ENCODE measurements at regions not wholly inside any gene's neighbourhood (a gene's known extent, or its start where the extent isn't known, plus 50 kb on each side); places are given as distances from the start of the nearest gene placed in this dataset.

DNA sequence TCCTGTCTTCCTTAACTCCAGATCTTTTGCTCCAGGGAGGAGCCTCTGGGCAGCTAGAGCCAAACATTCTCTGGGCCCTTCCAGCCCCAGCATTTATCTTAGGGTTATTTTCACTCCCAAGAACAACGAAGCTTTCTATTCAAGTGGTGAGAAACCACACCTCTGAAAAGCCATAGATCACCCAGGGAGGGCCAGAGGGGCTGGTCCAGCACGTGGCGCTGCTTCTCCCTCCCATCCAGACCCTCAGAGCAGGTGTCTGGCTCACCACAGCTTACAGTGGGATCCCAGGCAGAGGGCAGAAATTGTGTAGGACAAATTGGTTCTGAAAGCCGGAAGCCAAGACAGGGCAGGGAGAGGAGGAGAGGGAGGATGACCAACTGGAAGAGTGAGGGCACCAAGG is 74.0 kb upstream of the PKDCC start:
- H3K4me3 ChIP-seq (ENCODE audit: low read length), result no peak overlapping the region
- TF ChIP-seq CTCF (conservative IDR thresholded peaks at IDR 0.05; ENCODE audit: low read depth, low read length), result no peak
- no peak for DNase-seq (ENCODE audit: low read depth)

- no peak overlapping the region for H3K4me3 ChIP-seq (ENCODE audit: low read length)
- no peak for TF ChIP-seq CTCF (conservative IDR thresholded peaks at IDR 0.05; ENCODE audit: low read depth, low read length)
- no peak for DNase-seq (ENCODE audit: low read depth)
These were observed 66.4 kb upstream of the PKDCC start for GRCh38 chr2:41981417-41981816.

DNA sequence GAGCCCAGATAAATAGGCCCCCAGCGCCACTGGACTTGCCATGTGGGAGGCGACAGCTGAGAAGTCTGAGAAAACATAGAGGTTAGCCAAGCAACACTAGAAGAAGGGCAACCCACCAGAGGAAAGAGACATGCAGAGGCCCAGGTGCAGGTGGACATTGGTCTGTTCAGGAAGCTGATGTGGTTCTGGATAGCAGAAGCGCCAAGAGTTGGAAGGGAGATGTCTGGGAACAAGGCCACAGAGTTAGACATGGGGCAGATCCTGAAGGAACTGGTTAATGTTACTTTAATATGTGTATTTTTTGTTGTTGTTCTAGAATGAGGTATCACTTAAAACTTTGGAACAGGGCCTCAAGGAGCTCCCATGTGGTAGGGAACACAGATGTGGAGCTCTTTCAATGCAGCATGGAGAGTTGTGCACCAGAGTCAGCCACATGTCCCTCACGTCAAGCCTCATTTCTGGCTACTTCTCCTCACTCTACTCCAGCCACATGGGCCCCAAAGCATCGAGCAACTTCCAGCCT is 62.2 kb upstream of the PKDCC start:
- DNase-seq (ENCODE audit: low read depth), result no peak
- no peak for TF ChIP-seq CTCF (conservative IDR thresholded peaks at IDR 0.05; ENCODE audit: low read depth, low read length)

DNA sequence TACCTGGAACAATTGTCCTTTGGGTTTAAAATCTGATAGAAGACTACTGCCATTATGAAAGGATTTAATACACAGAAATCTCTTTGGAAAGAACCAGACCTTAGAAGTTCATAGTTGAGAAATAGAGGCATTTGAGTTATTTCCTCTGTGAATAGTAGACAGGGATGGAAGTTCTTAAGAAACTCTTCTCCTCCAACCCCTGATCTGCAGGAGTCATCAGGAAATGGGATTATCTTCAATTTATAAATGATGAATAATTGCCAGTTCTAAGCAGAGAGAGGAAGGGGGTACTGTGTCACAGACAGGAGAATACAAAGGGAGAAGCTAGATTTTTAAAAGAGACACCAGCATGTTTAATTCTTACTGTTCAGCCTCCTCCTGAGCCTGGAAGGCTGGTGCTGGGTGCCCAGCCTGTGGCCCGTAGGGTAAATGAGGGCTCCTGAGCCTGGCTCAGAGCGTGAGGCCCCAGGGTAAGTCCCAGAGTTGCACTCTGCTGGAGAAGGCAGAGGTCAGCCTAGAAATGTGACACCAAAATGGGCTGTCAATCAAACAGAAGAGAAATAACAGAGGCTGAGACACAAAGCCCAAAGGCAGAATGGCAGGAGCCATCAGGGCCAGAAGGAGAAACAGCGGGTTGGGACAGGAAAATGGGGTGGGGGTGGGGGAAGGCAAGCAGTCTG is 58.2 kb upstream of the PKDCC start:
- no peak for DNase-seq (ENCODE audit: low read depth)
- TF ChIP-seq CTCF (conservative IDR thresholded peaks at IDR 0.05; ENCODE audit: low read depth, low read length), result no peak
- no peak overlapping the region for H3K4me3 ChIP-seq (ENCODE audit: low read length)

More for the DNA sequence above, 62.2 kb upstream of the PKDCC start:
- H3K4me3 ChIP-seq (ENCODE audit: low read length), result no peak overlapping the region

DNA sequence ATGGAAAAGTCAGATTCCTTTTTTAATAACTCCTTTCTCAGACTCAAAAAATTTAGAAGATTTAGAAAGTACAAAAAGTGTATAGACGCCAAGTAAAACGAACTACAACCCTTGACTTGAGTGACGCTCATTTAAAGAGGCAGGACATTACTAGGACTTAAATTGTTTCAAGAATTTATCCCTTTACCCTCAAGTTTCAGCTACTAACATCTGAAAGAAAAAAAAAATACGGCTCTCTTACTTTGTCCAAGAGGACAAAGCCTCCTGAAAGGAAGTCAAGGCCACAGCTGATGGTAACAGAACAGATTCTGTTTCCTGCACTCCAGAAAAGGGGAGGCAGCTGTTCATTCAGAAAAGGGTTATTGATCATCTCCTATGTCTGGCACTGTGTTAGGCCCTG is 57.6 kb upstream of the PKDCC start:
- no peak for DNase-seq (ENCODE audit: low read depth)
- no peak overlapping the region for H3K4me3 ChIP-seq (ENCODE audit: low read length)
- TF ChIP-seq CTCF (conservative IDR thresholded peaks at IDR 0.05; ENCODE audit: low read depth, low read length), result no peak

GRCh38 chr2:41990688-41991087 is 57.1 kb upstream of the PKDCC start:
- no peak for TF ChIP-seq CTCF (conservative IDR thresholded peaks at IDR 0.05; ENCODE audit: low read depth, low read length)
- H3K4me3 ChIP-seq (ENCODE audit: low read length), result no peak overlapping the region
- no peak for DNase-seq (ENCODE audit: low read depth)

DNA sequence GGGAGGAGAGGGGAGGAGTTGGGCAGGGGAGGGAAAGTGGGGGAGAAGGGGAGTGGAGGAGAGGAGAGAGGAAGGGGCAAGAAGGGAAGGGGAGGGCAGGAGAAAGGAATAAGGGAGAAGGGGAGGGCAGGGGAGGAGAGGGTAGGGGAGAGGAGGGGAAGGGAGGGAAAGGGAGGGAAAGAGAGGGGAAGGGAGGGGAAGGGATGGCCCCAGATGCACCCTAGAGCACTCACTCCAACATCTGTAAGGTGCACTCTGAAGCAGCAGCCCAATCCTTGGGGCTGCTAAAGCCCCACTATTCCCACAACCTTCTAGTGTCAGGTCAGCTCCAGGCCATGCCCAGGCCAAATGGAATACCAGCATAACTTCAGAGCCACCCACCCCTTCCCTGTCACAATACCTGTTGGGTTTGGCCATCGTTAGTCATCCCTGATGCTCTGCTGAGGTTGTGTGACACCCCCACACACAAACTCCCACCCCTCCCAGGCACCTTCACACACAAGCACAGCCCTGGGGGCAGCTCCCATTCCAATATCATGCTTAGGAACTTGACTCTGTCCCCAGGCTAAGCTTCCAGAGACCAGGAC is 55.7 kb upstream of the PKDCC start:
- no peak overlapping the region for H3K4me3 ChIP-seq (ENCODE audit: low read length)
- no peak for DNase-seq (ENCODE audit: low read depth)
- no peak for TF ChIP-seq CTCF (conservative IDR thresholded peaks at IDR 0.05; ENCODE audit: low read depth, low read length)

All from retinal pigment epithelial cell (primary cell).